ENCODE measurements at regions not wholly inside any gene's neighbourhood (a gene's known extent, or its start where the extent isn't known, plus 50 kb on each side); places are given as distances from the start of the nearest gene placed in this dataset.

- Mint-ChIP-seq H3K27me3 (ENCODE audit: insufficient read depth, low read depth, poor library complexity) (peaks cover 4% of the 10 kb centered on the region), H3K27ac (no peak overlapping the region), H3K36me3 (ENCODE audit: low read depth) (no peaks in the 10 kb centered on the region), H3K4me3 (no peak overlapping the region), H3K9me3 (no peaks in the 10 kb centered on the region), H3K4me1 (no peaks in the 10 kb centered on the region)
- Histone ChIP-seq H3K4me1 (ENCODE audit: insufficient read depth) (no peaks in the 10 kb centered on the region), H4K20me1 (replicated peaks; ENCODE audit: insufficient read depth) (no peaks in the 10 kb centered on the region), H3K27me3 (ENCODE audit: insufficient read depth) (no peaks in the 10 kb centered on the region), H3K27ac (ENCODE audit: low read depth) (no peak overlapping the region), H3K36me3 (ENCODE audit: insufficient read depth) (no peaks in the 10 kb centered on the region), H3F3A (replicated peaks; ENCODE audit: low read depth) (no peaks in the 10 kb centered on the region), H3K4me3 (no peak overlapping the region), H3K4me2 (no peak overlapping the region), H3K79me2 (replicated peaks; ENCODE audit: insufficient read depth) (no peaks in the 10 kb centered on the region), H2AFZ (no peak overlapping the region), H3K9me2 (ENCODE audit: insufficient read depth) (no peaks in the 10 kb centered on the region)
- ATAC-seq (no peak), DNase-seq (ENCODE audit: low spot score) (no peak)
- TF ChIP-seq NANOG (IDR thresholded peaks at IDR 0.05; ENCODE audit: borderline replicate concordance) (no peak), REST (IDR thresholded peaks at IDR 0.05; ENCODE audit: unreplicated experiment) (no peak), ZNF114 (CRISPR knock-in tag; IDR thresholded peaks at IDR 0.05) (no peak), ZNF462 (CRISPR knock-in tag; IDR thresholded peaks at IDR 0.05) (no peak), CREB1 (CRISPR knock-in tag; IDR thresholded peaks at IDR 0.05; ENCODE audit: low read depth) (no peak), JUNB (IDR thresholded peaks at IDR 0.05; ENCODE audit: unreplicated experiment) (no peak), EZH2 (IDR thresholded peaks at IDR 0.05; ENCODE audit: low read depth, unreplicated experiment) (no peak), ETS1 (IDR thresholded peaks at IDR 0.05) (no peak), POLR2AphosphoS5 (IDR thresholded peaks at IDR 0.05; ENCODE audit: low read depth) (no peak), EZH2phosphoT487 (IDR thresholded peaks at IDR 0.05; ENCODE audit: unreplicated experiment) (no peak)
These were observed 464.5 kb upstream of the SMARCA2 start for GRCh38 chr9:1550636-1551035.

Measured in GM23338 (cell line).